Ishikawa (cell line): ENCODE measurements at regions not wholly inside any gene's neighbourhood (a gene's known extent, or its start where the extent isn't known, plus 50 kb on each side); places are given as distances from the start of the nearest gene placed in this dataset.

Experiments used
- CEBPB ChIP-seq: IDR thresholded peaks from 2 replicates; pipeline ENCODE4 v1.6.1; 2012
- CREB1 ChIP-seq: IDR thresholded peaks from 2 replicates; pipeline ENCODE4 v1.6.1; 2012; ENCODE audit warnings: low read depth
- EGR1 ChIP-seq: IDR thresholded peaks from 2 replicates; pipeline ENCODE4 v1.6.1; 2012
- EP300 ChIP-seq: IDR thresholded peaks from 2 replicates; pipeline ENCODE4 v1.6.1; 2012; ENCODE audit warnings: borderline replicate concordance
- FOXM1 ChIP-seq: IDR thresholded peaks from 2 replicates; pipeline ENCODE4 v1.6.1; 2012; ENCODE audit warnings: low read depth, borderline replicate concordance
- NFIC ChIP-seq: IDR thresholded peaks from 2 replicates; pipeline ENCODE4 v1.6.1; 2012
- RAD21 ChIP-seq: IDR thresholded peaks from 2 replicates; pipeline ENCODE4 v1.6.1; 2012; ENCODE audit warnings: low read depth
- TAF1 ChIP-seq: IDR thresholded peaks from 2 replicates; pipeline ENCODE4 v1.6.1; 2012; ENCODE audit warnings: low read depth, mild to moderate bottlenecking
- TCF12 ChIP-seq: IDR thresholded peaks from 2 replicates; pipeline ENCODE4 v1.6.1; 2012; ENCODE audit warnings: low read depth
- TEAD4 ChIP-seq: IDR thresholded peaks from 2 replicates; pipeline ENCODE4 v1.6.1; 2012
- YY1 ChIP-seq: IDR thresholded peaks from 2 replicates; pipeline ENCODE4 v1.6.1; 2012; ENCODE audit warnings: low read depth
- ZBTB7A ChIP-seq: IDR thresholded peaks from 2 replicates; pipeline ENCODE4 v1.6.1; 2012; ENCODE audit warnings: low read depth
- TF ChIP-seq, protein P1 (sequence below): IDR thresholded peaks from 2 replicates; pipeline ENCODE4 v1.6.1; 2012
- TF ChIP-seq, protein P2 (sequence below): IDR thresholded peaks from 2 replicates; pipeline ENCODE4 v1.6.1; 2012
- TF ChIP-seq, protein P3 (sequence below): IDR thresholded peaks from 2 replicates; pipeline ENCODE4 v1.6.1; 2012; ENCODE audit warnings: low read depth, mild to moderate bottlenecking

DNA sequence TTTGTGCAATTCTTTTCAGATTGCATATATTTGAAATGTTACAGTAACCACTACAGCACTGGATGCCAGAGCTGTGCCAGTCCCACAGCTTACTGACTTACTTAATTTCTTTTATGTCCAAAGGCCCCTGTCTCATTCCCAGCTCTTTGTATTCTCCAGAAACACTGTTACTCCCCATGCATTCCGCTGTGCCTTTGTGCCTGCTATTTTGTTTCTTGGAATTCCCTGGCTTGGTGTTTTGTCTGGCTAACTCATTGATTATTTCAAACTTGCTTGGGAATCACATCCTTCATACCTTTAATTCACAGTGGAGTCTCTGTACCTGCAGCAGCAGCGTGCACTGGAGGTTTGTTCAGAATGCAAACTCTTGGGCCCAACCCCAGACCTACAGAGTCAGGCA lies 601.9 kb upstream of the DDX18 start:
- TF ChIP-seq TEAD4 (no peak), CEBPB (no peak), EP300 (no peak), EGR1 (no peak), YY1 (no peak), RAD21 (no peak), TAF1 (no peak), NFIC (no peak), TCF12 (no peak), CREB1 (no peak), ZBTB7A (no peak), FOXM1 (no peak)
- TF ChIP-seq, protein P1, sequence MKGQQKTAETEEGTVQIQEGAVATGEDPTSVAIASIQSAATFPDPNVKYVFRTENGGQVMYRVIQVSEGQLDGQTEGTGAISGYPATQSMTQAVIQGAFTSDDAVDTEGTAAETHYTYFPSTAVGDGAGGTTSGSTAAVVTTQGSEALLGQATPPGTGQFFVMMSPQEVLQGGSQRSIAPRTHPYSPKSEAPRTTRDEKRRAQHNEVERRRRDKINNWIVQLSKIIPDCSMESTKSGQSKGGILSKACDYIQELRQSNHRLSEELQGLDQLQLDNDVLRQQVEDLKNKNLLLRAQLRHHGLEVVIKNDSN, result no peak
- TF ChIP-seq, protein P2, sequence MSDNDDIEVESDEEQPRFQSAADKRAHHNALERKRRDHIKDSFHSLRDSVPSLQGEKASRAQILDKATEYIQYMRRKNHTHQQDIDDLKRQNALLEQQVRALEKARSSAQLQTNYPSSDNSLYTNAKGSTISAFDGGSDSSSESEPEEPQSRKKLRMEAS, result no peak
- TF ChIP-seq, protein P3, sequence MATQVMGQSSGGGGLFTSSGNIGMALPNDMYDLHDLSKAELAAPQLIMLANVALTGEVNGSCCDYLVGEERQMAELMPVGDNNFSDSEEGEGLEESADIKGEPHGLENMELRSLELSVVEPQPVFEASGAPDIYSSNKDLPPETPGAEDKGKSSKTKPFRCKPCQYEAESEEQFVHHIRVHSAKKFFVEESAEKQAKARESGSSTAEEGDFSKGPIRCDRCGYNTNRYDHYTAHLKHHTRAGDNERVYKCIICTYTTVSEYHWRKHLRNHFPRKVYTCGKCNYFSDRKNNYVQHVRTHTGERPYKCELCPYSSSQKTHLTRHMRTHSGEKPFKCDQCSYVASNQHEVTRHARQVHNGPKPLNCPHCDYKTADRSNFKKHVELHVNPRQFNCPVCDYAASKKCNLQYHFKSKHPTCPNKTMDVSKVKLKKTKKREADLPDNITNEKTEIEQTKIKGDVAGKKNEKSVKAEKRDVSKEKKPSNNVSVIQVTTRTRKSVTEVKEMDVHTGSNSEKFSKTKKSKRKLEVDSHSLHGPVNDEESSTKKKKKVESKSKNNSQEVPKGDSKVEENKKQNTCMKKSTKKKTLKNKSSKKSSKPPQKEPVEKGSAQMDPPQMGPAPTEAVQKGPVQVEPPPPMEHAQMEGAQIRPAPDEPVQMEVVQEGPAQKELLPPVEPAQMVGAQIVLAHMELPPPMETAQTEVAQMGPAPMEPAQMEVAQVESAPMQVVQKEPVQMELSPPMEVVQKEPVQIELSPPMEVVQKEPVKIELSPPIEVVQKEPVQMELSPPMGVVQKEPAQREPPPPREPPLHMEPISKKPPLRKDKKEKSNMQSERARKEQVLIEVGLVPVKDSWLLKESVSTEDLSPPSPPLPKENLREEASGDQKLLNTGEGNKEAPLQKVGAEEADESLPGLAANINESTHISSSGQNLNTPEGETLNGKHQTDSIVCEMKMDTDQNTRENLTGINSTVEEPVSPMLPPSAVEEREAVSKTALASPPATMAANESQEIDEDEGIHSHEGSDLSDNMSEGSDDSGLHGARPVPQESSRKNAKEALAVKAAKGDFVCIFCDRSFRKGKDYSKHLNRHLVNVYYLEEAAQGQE, result no peak

DNA sequence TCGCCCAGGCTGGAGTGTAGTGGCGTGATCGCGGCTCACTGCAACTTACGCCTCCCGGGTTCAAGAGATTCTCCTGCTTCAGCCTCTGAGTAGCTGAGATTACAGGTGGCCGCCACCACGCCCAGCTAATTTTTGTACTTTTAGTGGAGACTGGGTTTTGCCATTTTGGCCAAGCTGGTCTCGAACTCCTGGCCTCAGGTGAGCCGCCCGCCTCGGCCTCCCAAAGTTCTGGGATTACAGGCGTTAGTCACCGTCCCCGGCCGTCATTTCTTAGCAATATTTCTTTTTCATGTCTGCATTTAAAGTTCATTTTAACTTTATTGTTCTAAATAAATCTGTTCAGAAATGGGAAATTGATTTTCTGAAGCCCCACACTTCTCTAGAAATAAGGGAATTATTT lies 597.3 kb upstream of the DDX18 start:
- TF ChIP-seq, protein P1, result no peak
- TF ChIP-seq CREB1, result no peak
- TF ChIP-seq EP300, result no peak
- no peak for TF ChIP-seq FOXM1
- no peak for TF ChIP-seq RAD21
- TF ChIP-seq TEAD4, result no peak
- TF ChIP-seq, protein P3, result no peak
- no peak for TF ChIP-seq YY1
- TF ChIP-seq NFIC, result no peak
- TF ChIP-seq, protein P2, result no peak
- TF ChIP-seq ZBTB7A, result no peak
- TF ChIP-seq EGR1, result no peak
- no peak for TF ChIP-seq TCF12
- TF ChIP-seq TAF1, result no peak
- no peak for TF ChIP-seq CEBPB

DNA sequence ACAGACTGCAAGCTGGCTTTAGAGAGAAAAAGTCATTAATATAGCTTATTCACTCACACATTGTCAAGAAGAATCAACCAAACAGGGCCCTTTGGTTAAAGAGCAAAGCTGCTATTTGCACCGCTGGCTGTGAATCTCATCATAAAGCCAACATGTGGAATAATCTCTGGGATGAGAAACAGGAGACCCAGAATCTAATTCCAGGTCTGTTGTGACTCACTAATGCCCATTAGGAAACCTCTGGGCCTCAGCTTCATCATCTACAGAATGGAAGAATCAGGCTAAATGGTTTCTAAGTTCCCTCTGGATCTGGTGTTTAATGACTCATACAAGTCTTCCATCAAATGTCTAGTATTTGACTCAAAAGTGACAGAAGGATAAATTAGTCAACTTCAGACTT lies 591.7 kb upstream of the DDX18 start:
- TF ChIP-seq FOXM1 (no peak), TAF1 (no peak), TCF12 (no peak), CREB1 (no peak), EP300 (no peak), TEAD4 (no peak), CEBPB (no peak), RAD21 (no peak), ZBTB7A (no peak), YY1 (no peak), NFIC (no peak), EGR1 (no peak)
- TF ChIP-seq, protein P3, result no peak
- TF ChIP-seq, protein P2, result no peak
- TF ChIP-seq, protein P1, result no peak

DNA sequence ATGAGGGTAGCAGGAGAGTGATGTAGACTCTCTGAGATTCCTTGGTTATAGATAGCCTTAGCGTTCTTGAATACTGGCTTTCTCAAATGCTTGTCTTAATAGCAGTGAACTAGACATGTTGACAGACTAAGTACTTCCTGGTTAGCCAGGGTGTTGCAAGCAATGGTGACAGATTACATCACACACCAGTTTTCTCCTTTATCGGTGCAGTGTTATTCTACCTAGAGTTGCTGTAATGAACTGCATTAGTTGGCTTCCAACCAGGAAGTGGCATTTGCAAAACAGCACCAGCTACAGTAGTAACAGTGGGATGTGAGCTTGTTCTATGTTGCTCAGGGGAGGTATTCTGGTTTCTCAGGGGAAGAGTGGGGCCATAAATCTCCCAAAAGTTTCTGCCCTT lies 582.2 kb upstream of the DDX18 start:
- TF ChIP-seq TCF12 (no peak), RAD21 (no peak), TEAD4 (no peak), NFIC (no peak), CREB1 (no peak), TAF1 (no peak), EGR1 (no peak), FOXM1 (no peak), CEBPB (no peak), ZBTB7A (no peak), EP300 (no peak)
- TF ChIP-seq, protein P2, result no peak
- TF ChIP-seq, protein P1, result no peak
- TF ChIP-seq, protein P3, result no peak
